ENCODE measurements at regions not wholly inside any gene's neighbourhood (a gene's known extent, or its start where the extent isn't known, plus 50 kb on each side); places are given as distances from the start of the nearest gene placed in this dataset.

DNA sequence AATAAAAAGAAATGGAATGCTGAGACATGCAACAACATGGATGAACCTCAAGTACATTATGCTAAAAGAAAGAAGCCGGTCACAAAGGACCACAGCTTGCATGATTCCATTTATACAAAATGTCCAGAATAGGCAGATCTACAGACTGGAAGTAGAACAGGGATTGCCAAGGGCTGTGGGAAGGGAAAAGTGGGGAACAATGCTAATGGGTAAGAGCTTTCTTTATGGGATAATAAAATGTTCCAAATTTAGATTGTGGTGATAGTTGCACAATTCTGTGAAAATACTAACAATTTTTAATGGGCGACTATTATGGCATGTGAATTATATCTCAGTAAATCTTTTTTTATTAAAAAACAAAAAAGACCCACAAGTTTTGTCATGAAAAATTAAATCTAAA, 106.2 kb downstream of the TMCO5A start:
- H3K4me3 ChIP-seq = no peak overlapping the region
- no peak overlapping the region for H3K27ac ChIP-seq
- intact Hi-C loops (cut with DNase I; ENCODE audit: low total_unique reads) = no loop called here
- H3K9me3 ChIP-seq = no peaks in the 10 kb centered on the region
- no peaks in the 10 kb centered on the region for H3K27me3 ChIP-seq
- H3K36me3 ChIP-seq = no peaks in the 10 kb centered on the region
- H3K4me1 ChIP-seq = peaks cover 0 to 16% (median 2%) of the 10 kb centered on the region in 4 donors
- TF ChIP-seq, protein P1, sequence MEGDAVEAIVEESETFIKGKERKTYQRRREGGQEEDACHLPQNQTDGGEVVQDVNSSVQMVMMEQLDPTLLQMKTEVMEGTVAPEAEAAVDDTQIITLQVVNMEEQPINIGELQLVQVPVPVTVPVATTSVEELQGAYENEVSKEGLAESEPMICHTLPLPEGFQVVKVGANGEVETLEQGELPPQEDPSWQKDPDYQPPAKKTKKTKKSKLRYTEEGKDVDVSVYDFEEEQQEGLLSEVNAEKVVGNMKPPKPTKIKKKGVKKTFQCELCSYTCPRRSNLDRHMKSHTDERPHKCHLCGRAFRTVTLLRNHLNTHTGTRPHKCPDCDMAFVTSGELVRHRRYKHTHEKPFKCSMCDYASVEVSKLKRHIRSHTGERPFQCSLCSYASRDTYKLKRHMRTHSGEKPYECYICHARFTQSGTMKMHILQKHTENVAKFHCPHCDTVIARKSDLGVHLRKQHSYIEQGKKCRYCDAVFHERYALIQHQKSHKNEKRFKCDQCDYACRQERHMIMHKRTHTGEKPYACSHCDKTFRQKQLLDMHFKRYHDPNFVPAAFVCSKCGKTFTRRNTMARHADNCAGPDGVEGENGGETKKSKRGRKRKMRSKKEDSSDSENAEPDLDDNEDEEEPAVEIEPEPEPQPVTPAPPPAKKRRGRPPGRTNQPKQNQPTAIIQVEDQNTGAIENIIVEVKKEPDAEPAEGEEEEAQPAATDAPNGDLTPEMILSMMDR (IDR thresholded peaks at IDR 0.05) = no peak
- DNase-seq = no peak

- Histone ChIP-seq H3K36me3 (no peaks in the 10 kb centered on the region), H3K27me3 (no peaks in the 10 kb centered on the region), H3K4me1 (peaks cover 0 to 16% (median 2%) of the 10 kb centered on the region in 4 donors), H3K27ac (no peak overlapping the region), H3K9me3 (no peaks in the 10 kb centered on the region), H3K4me3 (no peak overlapping the region)
- TF ChIP-seq, protein P1 (IDR thresholded peaks at IDR 0.05) = no peak
- intact Hi-C loops (cut with DNase I; ENCODE audit: low total_unique reads) = no loop called here
- no peak for DNase-seq
Measured at GRCh38 chr15:38041576-38041975, 107.1 kb downstream of the TMCO5A start.

DNA sequence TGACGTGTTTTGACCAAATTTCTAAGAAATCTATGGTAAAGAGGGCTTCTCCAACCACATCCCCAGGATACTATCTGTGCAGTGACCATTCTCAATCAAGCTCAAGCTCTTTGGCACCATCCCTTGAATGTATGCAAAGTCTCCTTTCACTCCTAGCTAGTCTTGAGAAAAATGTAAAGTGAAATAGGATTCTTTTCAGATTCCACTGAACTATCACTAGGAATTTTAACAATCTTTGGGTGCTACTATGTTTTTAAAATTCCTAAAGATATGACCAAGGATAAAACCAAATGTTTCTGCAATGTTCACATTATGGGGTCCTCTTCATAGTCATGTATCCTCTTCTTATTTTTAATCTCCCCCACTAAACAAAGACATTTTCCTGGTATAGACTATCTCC, 107.8 kb downstream of the TMCO5A start:
- TF ChIP-seq, protein P1 (IDR thresholded peaks at IDR 0.05) = no peak
- H3K9me3 ChIP-seq = no peaks in the 10 kb centered on the region
- H3K27ac ChIP-seq = no peak overlapping the region
- intact Hi-C loops (cut with DNase I; ENCODE audit: low total_unique reads) = no loop called here
- H3K4me1 ChIP-seq = peaks cover 0 to 16% (median 2%) of the 10 kb centered on the region in 4 donors
- H3K4me3 ChIP-seq = no peak overlapping the region
- H3K27me3 ChIP-seq = no peaks in the 10 kb centered on the region
- no peaks in the 10 kb centered on the region for H3K36me3 ChIP-seq
- DNase-seq = no peak

DNA sequence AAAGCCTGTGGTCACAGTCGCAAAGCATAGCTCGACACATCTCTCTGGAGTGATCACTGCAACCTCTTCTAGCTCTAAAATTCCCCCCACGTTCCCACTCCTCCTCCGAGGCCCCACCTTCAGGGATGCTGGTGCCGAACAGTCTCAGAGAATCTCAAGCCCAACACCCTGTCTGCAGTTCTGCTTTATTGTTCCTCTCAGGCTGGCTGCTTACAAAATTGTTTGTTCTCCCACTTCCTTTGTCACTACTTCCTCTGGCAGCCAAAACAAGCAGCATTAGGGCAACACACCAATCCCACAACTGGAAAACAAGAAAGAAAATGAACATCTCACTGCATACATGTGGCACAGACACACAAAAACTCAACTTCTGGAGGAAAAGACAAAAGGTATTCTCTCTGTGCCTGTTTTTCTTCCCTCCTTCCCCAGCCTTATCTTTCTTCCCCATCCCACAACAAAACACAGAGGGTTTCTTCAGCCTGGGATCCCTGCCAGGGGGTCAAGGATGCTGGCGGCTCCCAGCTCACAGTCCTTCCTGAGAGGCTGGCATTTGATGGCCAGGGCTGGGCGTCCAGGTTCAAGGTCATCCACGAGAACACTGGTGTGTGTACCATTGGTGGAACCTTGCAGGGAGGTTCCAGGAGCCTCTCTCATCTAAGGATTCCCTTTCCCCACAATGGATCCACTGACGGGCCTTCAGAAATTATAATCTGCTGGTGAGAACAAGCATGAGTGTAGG, 108.4 kb downstream of the TMCO5A start:
- TF ChIP-seq, protein P1 (IDR thresholded peaks at IDR 0.05) = no peak
- peak in 1 of 2 donors; percentile 22 for DNase-seq
- no peaks in the 10 kb centered on the region for H3K36me3 ChIP-seq
- no peaks in the 10 kb centered on the region for H3K9me3 ChIP-seq
- intact Hi-C loops (cut with DNase I; ENCODE audit: low total_unique reads) = no loop called here
- no peaks in the 10 kb centered on the region for H3K27me3 ChIP-seq
- peaks cover 0 to 16% (median 2%) of the 10 kb centered on the region in 4 donors for H3K4me1 ChIP-seq
- H3K4me3 ChIP-seq = no peak overlapping the region
- no peak overlapping the region for H3K27ac ChIP-seq

DNA sequence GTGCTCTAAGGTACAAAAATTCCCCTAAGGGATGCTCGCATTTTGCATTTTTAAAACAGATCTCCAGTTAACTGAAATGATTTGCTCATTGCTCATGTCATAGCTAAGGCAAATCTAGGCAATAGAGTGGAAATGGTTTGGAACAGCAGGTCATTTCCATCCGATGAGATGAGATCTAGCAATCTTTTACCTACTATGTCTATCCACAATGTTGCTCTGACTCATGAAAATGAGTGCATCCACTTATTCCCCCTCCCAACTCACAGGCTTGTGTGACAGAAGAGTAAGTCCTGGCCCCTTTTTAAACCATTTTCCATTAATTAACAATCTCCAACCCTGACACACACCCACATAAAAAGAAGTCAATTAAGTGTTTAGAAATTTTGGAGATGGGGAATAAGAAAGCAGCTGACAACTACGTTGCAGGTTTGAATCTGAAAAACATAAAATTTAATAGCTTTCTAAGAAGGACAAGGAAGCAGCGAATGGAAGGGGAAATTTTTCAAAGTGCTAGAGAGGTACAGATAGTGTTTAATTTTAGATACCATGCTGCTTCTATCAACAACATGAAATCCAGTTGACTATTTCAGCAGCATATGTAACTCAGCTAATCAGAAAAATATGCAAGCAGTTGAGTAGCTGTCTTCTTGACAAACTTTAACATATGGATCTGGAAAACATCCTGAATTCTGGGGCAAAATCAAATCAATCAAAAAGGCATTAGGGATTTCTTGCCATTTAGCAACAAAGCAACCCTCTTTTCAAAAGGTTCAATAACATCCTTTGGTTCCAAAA, 112.0 kb downstream of the TMCO5A start:
- no peak for DNase-seq
- Histone ChIP-seq H3K4me1 (no peaks in the 10 kb centered on the region), H3K36me3 (no peaks in the 10 kb centered on the region), H3K27me3 (no peaks in the 10 kb centered on the region), H3K4me3 (no peak overlapping the region), H3K27ac (no peak overlapping the region), H3K9me3 (no peaks in the 10 kb centered on the region)
- intact Hi-C loops (cut with DNase I; ENCODE audit: low total_unique reads) = no loop called here
- TF ChIP-seq, protein P1 (IDR thresholded peaks at IDR 0.05) = no peak
